GM21515 (cell line): ENCODE measurements at regions not wholly inside any gene's neighbourhood (a gene's known extent, or its start where the extent isn't known, plus 50 kb on each side); places are given as distances from the start of the nearest gene placed in this dataset.

Experiments used
- ATAC-seq: cut with Tn5 transposase; IDR thresholded peaks from one replicate; pipeline ENCODE4 v1.9.1; 2021; ENCODE audit not compliant: unreplicated experiment

DNA sequence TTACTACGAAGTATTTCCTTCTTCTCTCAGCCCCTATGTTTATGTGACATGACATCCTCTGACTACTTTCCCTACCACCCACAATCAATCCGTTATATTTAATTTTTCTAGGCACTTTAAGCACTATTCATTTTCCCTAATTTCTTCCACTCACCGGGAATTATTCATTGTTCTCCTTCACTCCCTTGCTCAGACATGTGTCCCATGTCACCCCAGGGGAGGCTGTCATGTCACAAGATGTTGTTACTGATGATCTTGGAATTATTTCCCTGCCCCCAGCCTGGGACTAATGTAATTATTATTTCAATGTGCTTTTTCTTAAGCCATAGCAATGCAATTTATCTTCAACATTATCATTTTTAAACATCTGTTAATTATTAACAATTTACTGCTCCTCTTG lies 317.2 kb downstream of the PHF14 start:
- no peak for ATAC-seq

DNA sequence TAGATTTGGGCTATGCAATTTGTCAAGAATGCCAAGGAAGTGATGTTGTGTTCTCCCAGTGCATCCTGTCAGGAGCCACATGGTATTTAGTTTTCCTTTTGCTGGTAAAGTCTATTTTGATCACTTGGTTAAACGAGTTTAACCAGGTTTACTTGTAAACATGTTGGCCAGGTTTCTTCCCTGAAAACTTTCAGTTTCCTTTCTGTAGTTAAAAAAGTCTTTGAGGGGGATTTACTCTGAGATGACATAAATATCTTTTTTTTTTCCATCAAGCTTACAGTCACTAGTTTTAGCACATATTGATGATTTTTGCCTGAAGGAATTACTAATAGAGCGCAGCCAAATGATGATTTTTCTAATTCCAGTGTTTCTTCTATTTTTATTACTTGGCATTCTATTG lies 320.5 kb downstream of the PHF14 start:
- no peak for ATAC-seq

DNA sequence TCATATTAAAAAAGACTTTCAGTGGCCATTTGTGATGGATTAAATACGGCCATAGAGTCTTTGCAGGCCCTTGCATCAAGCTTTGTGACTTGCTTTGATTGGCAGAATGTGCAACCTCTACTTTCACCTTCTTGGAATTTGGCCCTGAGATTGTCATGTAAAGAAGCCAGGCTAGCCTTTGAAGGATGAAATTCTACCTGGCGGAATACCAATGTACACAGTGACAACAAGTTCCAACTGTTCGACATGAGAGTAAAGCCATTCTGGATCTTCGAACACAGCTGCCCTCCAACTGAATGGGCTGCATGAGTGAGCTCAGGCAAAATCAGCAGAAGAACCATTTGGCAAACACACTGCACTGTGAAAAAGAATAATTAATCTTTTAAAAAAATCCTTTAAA lies 321.3 kb downstream of the PHF14 start:
- ATAC-seq, result no peak

DNA sequence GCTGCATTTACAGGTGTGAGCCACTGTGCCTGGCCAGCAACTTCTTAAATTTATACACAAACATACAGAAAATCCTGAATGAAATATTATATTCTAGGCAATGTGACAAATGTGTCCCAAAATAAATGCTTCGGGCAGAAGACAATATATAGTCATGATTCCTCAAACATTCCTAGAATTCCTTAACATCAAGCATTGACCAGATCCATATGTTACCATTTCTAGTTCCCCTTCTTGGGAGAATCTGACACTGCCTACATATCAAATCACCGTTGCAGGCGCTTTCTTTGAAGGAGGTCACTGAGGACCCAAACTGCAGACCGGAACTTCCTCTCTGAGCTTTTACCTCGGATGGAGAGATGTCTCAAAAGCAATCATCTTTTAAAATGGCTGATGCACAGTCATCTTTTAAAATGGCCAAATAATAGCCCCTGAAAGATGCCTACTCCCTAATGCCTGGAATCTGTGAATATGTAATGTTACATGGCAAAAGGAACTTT lies 323.5 kb downstream of the PHF14 start:
- no peak for ATAC-seq

DNA sequence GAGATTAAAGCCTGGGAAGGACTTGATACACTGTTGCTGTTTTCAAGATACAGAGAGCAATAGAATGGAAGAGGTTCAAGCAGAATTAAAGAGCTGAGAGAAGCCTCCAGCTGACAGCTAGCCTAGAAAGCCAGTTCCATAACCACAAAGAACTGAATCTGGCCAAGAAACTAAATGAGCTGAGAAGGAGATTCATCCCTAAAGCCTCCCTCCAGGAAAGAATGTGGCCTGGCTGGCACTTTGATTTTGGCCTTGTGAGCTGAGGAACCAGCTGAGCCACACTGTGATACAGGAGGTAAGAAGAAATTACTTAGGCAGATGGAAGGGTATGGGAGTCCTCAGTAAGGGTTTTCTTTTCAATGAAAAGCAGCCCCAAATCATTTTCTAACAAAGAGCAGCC lies 324.1 kb downstream of the PHF14 start:
- ATAC-seq, result no peak

DNA sequence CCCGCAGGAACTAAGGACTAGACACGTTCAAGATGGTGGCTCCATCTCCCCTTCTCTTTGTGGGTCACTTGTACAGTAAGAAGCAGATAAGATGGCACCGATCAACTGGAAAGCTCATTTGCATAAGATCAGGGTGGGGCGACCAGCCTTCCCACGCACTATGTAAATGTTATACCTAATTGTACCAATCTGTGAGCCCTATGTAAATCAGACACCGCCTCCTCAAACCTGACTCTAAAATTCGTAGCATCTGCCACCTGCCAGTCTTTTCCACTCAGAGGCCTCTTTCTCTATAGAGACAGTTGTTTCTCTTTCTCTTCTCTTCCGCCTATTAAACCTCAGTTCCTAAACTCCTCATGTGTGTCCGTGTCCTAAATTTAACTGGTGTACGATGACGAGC lies 324.5 kb downstream of the PHF14 start:
- no peak for ATAC-seq

DNA sequence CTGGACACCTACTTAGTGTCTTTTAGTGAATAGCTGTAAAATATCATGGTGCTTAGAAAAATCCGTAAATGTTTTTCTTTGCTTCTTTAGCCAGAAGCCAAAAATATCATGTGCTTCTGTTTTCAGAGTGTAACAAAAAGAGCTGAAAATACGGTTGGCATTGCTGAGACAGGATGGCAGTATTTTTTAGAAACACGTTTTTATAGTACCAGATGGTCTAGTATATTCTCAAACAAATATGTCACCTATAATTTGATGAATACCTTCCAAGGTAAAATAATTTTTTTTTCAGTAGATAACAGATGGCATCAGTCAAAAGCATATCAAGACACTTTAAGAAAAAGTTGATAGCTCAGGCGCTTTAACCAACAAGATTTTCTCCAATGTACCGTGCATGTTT lies 326.6 kb downstream of the PHF14 start:
- no peak for ATAC-seq

DNA sequence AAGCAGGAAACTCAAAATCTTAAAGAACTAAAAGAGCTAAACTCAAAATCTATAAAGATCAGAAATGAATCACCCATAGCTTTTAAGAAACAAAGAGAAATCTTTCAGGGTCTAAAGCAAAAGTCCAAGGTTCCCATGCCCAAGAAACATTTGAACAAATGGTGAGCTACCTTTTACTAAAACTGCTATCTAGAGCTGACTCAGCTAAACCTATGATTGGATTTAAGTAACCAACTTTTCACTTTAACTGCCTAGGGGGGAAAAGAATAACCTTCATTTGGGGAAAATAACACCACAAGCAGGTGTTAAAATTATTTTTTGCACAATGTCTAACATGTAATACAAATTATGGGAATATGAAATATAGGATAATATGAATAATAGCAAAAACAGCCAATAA lies 328.4 kb downstream of the PHF14 start:
- no peak for ATAC-seq

DNA sequence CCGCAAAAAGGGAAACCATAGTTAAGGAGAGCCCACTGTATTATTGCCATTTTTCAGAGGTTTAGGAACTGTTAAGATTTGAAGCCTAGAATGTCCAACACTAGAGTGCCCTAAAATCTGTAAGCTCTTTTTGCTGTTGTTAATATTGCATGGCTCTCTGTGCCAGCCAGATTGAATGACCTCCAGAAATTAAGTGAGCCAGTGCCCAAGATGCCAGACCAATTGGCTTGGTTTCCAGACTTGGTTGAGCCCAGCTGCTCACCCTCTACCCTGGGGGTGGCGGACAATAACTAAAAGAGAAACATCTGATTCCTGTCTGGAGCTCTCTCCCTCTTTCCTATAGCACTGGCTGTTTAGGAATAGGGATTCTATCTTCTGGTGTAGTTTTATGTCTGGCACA lies 340.1 kb downstream of the PHF14 start:
- ATAC-seq, result no peak

DNA sequence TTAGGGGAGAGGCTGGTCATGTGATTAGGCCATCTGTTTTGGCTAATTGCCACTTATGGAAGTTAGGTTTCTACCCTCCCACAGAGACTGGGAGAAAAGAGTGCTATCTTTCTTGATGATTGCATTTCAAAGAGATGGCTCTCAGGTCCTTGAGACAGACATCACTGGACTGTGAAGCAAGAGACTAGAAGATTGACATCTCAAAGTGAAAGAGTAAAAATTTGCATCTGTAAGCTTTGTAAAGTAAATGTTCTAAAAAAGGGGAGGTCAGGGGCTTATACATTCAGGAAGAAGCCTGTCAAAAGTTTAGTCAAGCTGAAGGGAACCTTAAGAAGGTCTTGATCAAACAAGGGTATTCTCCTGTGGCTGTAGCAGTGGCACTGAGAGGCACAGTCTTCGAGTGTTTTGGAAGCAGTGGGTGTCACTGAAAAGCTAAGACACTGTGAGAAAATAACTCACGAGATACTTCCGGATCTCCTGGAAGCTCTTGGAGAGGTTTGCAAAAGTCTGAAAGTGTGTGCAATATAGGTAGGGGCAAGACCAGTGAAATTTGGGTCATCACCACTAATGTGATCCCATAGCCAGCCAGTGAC lies 342.1 kb downstream of the PHF14 start:
- no peak for ATAC-seq

DNA sequence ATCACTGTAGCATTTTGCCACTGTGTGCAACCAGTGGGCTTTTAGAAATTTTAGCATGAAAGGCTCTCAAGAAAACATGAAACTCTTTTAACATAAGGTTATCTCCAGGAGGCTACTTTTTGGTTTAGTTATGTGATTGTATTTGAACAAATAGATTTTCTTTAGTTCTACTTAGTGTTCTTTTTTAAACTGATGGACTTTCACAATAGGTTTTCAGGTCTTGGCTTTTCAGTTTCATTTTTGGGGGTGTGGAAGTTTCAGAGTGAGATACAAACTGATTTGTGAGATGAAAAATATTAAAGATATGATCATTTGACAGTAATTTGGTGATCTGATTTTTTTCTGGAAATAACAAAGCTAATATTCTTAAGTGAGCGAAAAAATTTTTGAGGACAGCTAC lies 344.1 kb downstream of the PHF14 start:
- ATAC-seq, result peak; percentile 56

DNA sequence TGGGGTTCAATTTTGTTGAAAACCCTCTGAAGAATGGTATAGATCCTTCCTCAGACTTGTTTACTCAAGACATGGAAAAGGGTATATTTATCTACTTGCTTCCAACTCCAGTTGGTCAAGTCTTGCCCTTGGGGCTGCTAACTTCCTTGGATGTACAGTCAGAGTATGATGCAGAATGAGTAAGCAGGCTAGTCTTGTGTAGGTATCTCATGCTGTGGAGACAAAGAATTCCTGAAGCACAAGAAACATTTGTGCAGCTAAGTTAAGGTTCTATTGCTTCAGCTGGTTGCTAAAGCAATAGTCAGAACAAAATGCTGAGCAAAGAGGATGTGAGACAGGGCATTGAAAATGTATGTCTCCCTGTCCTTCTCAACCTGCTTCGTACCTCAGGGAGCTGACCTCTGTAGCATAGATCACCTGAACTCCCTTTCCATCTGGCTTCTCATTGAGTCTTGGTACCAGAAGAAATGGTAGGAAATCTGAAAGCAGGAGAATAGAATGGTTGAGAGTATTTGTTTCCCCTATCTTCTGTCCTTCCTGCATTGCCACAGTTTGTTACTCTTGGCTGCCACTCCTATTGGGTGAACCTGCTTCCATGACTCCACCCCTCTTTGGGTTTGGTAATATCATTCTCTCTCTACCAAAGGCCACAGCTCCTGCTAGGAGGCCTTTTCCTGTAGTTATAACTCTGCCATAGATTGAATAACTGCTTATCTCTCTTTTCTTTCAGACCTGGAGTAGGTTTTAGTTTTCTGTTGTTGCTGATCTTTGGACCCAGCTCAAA lies 346.0 kb downstream of the PHF14 start:
- no peak for ATAC-seq
